Neural progenitor cell (in vitro differentiated cells): ENCODE measurements at regions not wholly inside any gene's neighbourhood (a gene's known extent, or its start where the extent isn't known, plus 50 kb on each side); places are given as distances from the start of the nearest gene placed in this dataset.

Source experiments
- DNase-seq: peaks from one replicate; pipeline ENCODE4 v3.0.0-alpha.2; 2016; ENCODE audit warnings: low spot score
- H2AFZ ChIP-seq: fragments of 200-600 bp; sonication (generic); replicated peaks from 2 replicates; pipeline ENCODE4 v1.6.1; 2016; ENCODE audit warnings: antibody characterized with exemption
- H3F3A ChIP-seq: fragments of 200-600 bp; sonication (generic); 2 replicates; pipeline ENCODE4 v1.6.1; 2016; ENCODE audit warnings: antibody characterized with exemption, low read depth
- H3K27ac ChIP-seq: fragments of 200-600 bp; sonication (generic); 2 replicates; pipeline ENCODE4 v1.5.1; 2016; ENCODE audit warnings: mild to moderate bottlenecking
- H3K27me3 ChIP-seq: fragments of 200-600 bp; sonication (generic); 2 replicates; pipeline ENCODE4 v1.6.1; 2016; ENCODE audit warnings: mild to moderate bottlenecking, moderate library complexity
- H3K36me3 ChIP-seq: fragments of 200-600 bp; sonication (generic); 2 replicates; pipeline ENCODE4 v1.5.1; 2016
- H3K4me1 ChIP-seq: fragments of 200-600 bp; sonication (generic); 2 replicates; pipeline ENCODE4 v1.6.1; 2016; ENCODE audit warnings: mixed run types
- H3K4me2 ChIP-seq: fragments of 200-600 bp; sonication (generic); 2 replicates; pipeline ENCODE4 v1.6.1; 2016
- H3K4me3 ChIP-seq: fragments of 200-600 bp; sonication (generic); 2 replicates; pipeline ENCODE4 v1.5.1; 2016
- H3K79me2 ChIP-seq: fragments of 200-600 bp; sonication (generic); 2 replicates; pipeline ENCODE4 v1.6.1; 2016; ENCODE audit warnings: low read depth
- H3K9ac ChIP-seq: fragments of 200-600 bp; sonication (generic); 2 replicates; pipeline ENCODE4 v1.6.1; 2016
- H3K9me3 ChIP-seq: fragments of 200-600 bp; sonication (generic); 2 replicates; pipeline ENCODE4 v1.5.1; 2016; ENCODE audit warnings: low read depth
- H4K20me1 ChIP-seq: fragments of 200-600 bp; sonication (generic); 2 replicates; pipeline ENCODE4 v1.6.1; 2016; ENCODE audit warnings: low read depth
- H3K27ac Mint-ChIP-seq: 3 replicates; pipeline ENCODE4 v1.8.0; 2021; ENCODE audit warnings: mixed read lengths
- H3K27me3 Mint-ChIP-seq: 2 replicates; pipeline ENCODE4 v1.8.0; 2022; ENCODE audit warnings: low read depth, mild to moderate bottlenecking, inconsistent platforms, moderate library complexity, mixed read lengths; ENCODE audit not compliant: insufficient read depth
- H3K36me3 Mint-ChIP-seq: 3 replicates; pipeline ENCODE4 v1.8.0; 2021; ENCODE audit warnings: mixed read lengths
- H3K4me1 Mint-ChIP-seq: 3 replicates; pipeline ENCODE4 v1.8.0; 2021; ENCODE audit warnings: mixed read lengths
- H3K4me3 Mint-ChIP-seq: 3 replicates; pipeline ENCODE4 v1.8.0; 2021; ENCODE audit warnings: mild to moderate bottlenecking, moderate library complexity, mixed read lengths
- H3K9me3 Mint-ChIP-seq: 3 replicates; pipeline ENCODE4 v1.8.0; 2020; ENCODE audit warnings: mixed read lengths
- CTCF ChIP-seq: fragments of 200-600 bp; sonication (generic); IDR thresholded peaks from 2 replicates; pipeline ENCODE4 v1.5.1; 2017; ENCODE audit warnings: antibody characterized with exemption, mild to moderate bottlenecking
- EZH2 ChIP-seq: fragments of 200-600 bp; sonication (generic); IDR thresholded peaks from 2 replicates; pipeline ENCODE4 v1.6.1; 2017; ENCODE audit warnings: antibody characterized with exemption, mild to moderate bottlenecking, moderate library complexity
- EZH2phosphoT487 ChIP-seq: fragments of 200-600 bp; sonication (generic); IDR thresholded peaks from 2 replicates; pipeline ENCODE4 v1.6.1; 2017; ENCODE audit warnings: antibody characterized with exemption

DNA sequence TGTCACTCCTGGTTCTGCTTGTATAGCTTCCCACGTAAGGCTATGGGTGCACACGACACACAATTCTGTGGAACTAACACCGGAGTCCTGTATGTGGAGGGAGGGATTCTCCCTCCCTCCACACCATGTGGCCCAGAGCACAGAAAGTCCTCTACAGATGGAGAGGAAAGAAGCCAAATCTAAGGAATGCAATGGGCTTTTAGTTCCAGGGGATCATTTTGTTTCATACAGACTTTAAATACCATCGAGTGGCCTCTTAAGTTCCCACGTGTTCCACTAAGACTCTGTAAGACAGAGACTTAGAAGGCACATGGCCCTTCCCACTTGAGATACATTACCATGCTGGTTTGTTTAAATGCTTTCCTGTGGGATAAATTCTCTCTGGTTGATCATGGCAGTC, 156.0 kb downstream of the TGFB2 start:
- Histone ChIP-seq H3K36me3 (no peaks in the 10 kb centered on the region), H3K9ac (no peak overlapping the region), H3K27me3 (no peaks in the 10 kb centered on the region), H3K27ac (no peak overlapping the region), H3F3A (no peaks in the 10 kb centered on the region), H4K20me1 (no peaks in the 10 kb centered on the region), H3K4me1 (peaks cover 4% of the 10 kb centered on the region), H2AFZ (peak overlapping the region; percentile 57), H3K4me2 (no peak overlapping the region), H3K4me3 (no peak overlapping the region), H3K79me2 (no peaks in the 10 kb centered on the region), H3K9me3 (no peaks in the 10 kb centered on the region)
- H3K27ac Mint-ChIP-seq = no peak overlapping the region
- H3K4me1 Mint-ChIP-seq = no peaks in the 10 kb centered on the region
- no peak for TF ChIP-seq EZH2
- no peak for TF ChIP-seq CTCF
- no peak for TF ChIP-seq EZH2phosphoT487
- no peaks in the 10 kb centered on the region for H3K27me3 Mint-ChIP-seq
- H3K9me3 Mint-ChIP-seq = peaks cover 13% of the 10 kb centered on the region
- no peak for DNase-seq
- no peak overlapping the region for H3K4me3 Mint-ChIP-seq
- H3K36me3 Mint-ChIP-seq = no peaks in the 10 kb centered on the region

GRCh38 chr1:218502383-218502782, 157.2 kb downstream of the TGFB2 start:
- Histone ChIP-seq H3K4me3 (no peak overlapping the region), H3F3A (no peaks in the 10 kb centered on the region), H3K27ac (no peak overlapping the region), H3K79me2 (no peaks in the 10 kb centered on the region), H3K4me2 (no peak overlapping the region), H2AFZ (no peak overlapping the region), H3K9me3 (peaks cover 5% of the 10 kb centered on the region), H3K36me3 (no peaks in the 10 kb centered on the region), H3K4me1 (peaks cover 3% of the 10 kb centered on the region), H4K20me1 (no peaks in the 10 kb centered on the region), H3K27me3 (no peaks in the 10 kb centered on the region), H3K9ac (no peak overlapping the region)
- Mint-ChIP-seq H3K27ac (no peak overlapping the region), H3K9me3 (peaks cover 24% of the 10 kb centered on the region), H3K4me1 (no peaks in the 10 kb centered on the region), H3K36me3 (peaks cover 5% of the 10 kb centered on the region), H3K4me3 (no peak overlapping the region), H3K27me3 (peaks cover 2% of the 10 kb centered on the region)
- TF ChIP-seq EZH2 (no peak), CTCF (no peak), EZH2phosphoT487 (no peak)
- no peak for DNase-seq

- Mint-ChIP-seq H3K36me3 (peaks cover 5% of the 10 kb centered on the region), H3K9me3 (peaks cover 31% of the 10 kb centered on the region), H3K4me3 (no peak overlapping the region), H3K4me1 (no peaks in the 10 kb centered on the region), H3K27ac (no peak overlapping the region), H3K27me3 (peaks cover 2% of the 10 kb centered on the region)
- H3K9ac ChIP-seq = no peak overlapping the region
- no peak for TF ChIP-seq EZH2phosphoT487
- TF ChIP-seq CTCF = no peak
- TF ChIP-seq EZH2 = no peak
- no peak overlapping the region for H3K4me2 ChIP-seq
- no peaks in the 10 kb centered on the region for H4K20me1 ChIP-seq
- peaks cover 5% of the 10 kb centered on the region for H3K9me3 ChIP-seq
- H3K27me3 ChIP-seq = no peaks in the 10 kb centered on the region
- peaks cover 3% of the 10 kb centered on the region for H3K4me1 ChIP-seq
- H3K79me2 ChIP-seq = no peaks in the 10 kb centered on the region
- H3K27ac ChIP-seq = no peak overlapping the region
- DNase-seq = no peak
- no peaks in the 10 kb centered on the region for H3F3A ChIP-seq
- no peaks in the 10 kb centered on the region for H3K36me3 ChIP-seq
- no peak overlapping the region for H3K4me3 ChIP-seq
- H2AFZ ChIP-seq = no peak overlapping the region
Measured at GRCh38 chr1:218503102-218503501, 158.0 kb downstream of the TGFB2 start.
